ENCODE measurements at regions not wholly inside any gene's neighbourhood (a gene's known extent, or its start where the extent isn't known, plus 50 kb on each side); places are given as distances from the start of the nearest gene placed in this dataset.
"Not testable (repeated sequence)": the region's sequence is repeated elsewhere in the genome, so short reads cannot be mapped to it uniquely, and the experiment has no call there.

DNA sequence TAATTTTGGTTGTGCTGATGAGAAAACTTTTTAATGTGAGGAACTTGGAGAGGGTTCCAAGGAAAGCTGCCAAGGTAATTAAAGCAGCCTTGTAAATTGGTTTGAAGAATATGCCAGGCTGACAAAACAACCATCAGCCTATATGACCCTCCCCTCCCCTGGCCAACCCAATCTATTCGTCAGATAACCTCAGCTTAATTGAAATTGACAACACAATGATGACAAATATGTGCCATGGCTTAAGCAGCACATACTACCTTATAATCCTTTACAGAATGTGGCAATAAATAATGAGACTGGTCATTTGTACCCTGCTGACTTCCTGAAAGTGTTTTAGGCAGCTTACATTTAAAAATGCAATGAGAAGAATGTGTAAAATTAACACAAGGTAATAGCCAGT is 118.2 kb downstream of the EFHB start:
- no peaks in the 10 kb centered on the region for H3K27me3 ChIP-seq (ENCODE audit: insufficient read depth, low read length, poor library complexity, severe bottlenecking)
- no peaks in the 10 kb centered on the region for H3K9me2 ChIP-seq (replicated peaks; ENCODE audit: low read depth, low read length)
- no peaks in the 10 kb centered on the region for H3K79me2 ChIP-seq (ENCODE audit: insufficient read depth, low read length)
- peaks cover 42% of the 10 kb centered on the region for H3K4me1 ChIP-seq (ENCODE audit: insufficient read depth, low read length, poor library complexity, severe bottlenecking)
- no peaks in the 10 kb centered on the region for H4K20me1 ChIP-seq (ENCODE audit: insufficient read depth, low read length, poor library complexity, severe bottlenecking)
- TF ChIP-seq, protein P1, sequence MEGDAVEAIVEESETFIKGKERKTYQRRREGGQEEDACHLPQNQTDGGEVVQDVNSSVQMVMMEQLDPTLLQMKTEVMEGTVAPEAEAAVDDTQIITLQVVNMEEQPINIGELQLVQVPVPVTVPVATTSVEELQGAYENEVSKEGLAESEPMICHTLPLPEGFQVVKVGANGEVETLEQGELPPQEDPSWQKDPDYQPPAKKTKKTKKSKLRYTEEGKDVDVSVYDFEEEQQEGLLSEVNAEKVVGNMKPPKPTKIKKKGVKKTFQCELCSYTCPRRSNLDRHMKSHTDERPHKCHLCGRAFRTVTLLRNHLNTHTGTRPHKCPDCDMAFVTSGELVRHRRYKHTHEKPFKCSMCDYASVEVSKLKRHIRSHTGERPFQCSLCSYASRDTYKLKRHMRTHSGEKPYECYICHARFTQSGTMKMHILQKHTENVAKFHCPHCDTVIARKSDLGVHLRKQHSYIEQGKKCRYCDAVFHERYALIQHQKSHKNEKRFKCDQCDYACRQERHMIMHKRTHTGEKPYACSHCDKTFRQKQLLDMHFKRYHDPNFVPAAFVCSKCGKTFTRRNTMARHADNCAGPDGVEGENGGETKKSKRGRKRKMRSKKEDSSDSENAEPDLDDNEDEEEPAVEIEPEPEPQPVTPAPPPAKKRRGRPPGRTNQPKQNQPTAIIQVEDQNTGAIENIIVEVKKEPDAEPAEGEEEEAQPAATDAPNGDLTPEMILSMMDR (conservative IDR thresholded peaks at IDR 0.05; ENCODE audit: low read length): no peak
- no peak for TF ChIP-seq EZH2phosphoT487 (IDR thresholded peaks at IDR 0.05; ENCODE audit: borderline replicate concordance)
- H3K36me3 ChIP-seq (ENCODE audit: insufficient read depth, low read length): no peaks in the 10 kb centered on the region
- no peak overlapping the region for H3K4me3 ChIP-seq (ENCODE audit: low read length, poor library complexity, severe bottlenecking)
- no peaks in the 10 kb centered on the region for H3F3A ChIP-seq (ENCODE audit: low read depth)
- no peak overlapping the region for H3K4me2 ChIP-seq (ENCODE audit: low read depth, low read length, poor library complexity, severe bottlenecking)
- H3K9me3 ChIP-seq (ENCODE audit: insufficient read depth, low read depth, low read length): no peaks in the 10 kb centered on the region
- H3K9ac ChIP-seq (ENCODE audit: low read depth, low read length, poor library complexity, severe bottlenecking): no peak overlapping the region
- H2AFZ ChIP-seq (ENCODE audit: low read length): no peak overlapping the region

DNA sequence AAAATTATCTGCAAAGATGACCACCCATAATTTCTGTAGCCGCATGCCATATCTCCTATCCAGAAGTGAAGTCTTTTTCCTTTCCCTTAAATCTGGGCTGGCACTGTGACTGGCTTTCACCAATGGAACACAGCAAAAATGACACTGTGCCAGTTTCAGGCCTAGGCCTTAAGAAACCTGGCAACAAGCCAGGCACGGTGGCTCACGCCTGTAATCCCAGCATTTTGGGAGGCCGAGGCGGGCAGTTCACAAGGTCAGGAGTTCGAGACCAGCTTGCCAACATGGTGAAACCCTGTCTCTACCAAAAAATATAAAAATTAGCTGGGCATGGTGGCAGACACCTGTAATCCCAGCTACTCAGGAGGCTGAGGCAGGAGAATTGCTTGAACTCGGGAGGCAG is 120.3 kb downstream of the EFHB start:
- not testable (repeated sequence) for H4K20me1 ChIP-seq (ENCODE audit: insufficient read depth, low read length, poor library complexity, severe bottlenecking); H3K9me2 ChIP-seq (replicated peaks; ENCODE audit: low read depth, low read length); H3K79me2 ChIP-seq (ENCODE audit: insufficient read depth, low read length); H2AFZ ChIP-seq (ENCODE audit: low read length); H3K9me3 ChIP-seq (ENCODE audit: insufficient read depth, low read depth, low read length); H3F3A ChIP-seq (ENCODE audit: low read depth); H3K9ac ChIP-seq (ENCODE audit: low read depth, low read length, poor library complexity, severe bottlenecking); H3K36me3 ChIP-seq (ENCODE audit: insufficient read depth, low read length); H3K27me3 ChIP-seq (ENCODE audit: insufficient read depth, low read length, poor library complexity, severe bottlenecking); H3K4me2 ChIP-seq (ENCODE audit: low read depth, low read length, poor library complexity, severe bottlenecking); H3K4me3 ChIP-seq (ENCODE audit: low read length, poor library complexity, severe bottlenecking)
- H3K4me1 ChIP-seq (ENCODE audit: insufficient read depth, low read length, poor library complexity, severe bottlenecking): peaks cover 53% of the 10 kb centered on the region

DNA sequence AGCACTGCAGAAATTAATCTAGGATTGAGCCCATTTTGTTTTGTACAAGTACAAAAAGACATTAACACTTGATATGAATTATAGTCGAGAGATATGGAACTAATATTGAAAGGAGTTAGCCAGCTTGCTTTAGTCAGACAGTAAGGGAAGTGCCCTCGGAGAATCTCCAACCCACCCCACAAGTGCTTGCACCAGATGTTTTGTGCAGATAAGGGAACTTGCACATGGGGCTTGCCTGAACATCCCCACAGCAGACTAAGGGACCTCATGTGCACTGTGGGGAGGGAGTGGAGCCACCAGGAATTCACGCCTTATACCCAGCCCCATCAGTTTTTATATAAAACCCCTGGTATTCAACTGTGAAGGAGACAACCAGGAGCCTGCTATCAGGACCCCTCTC is 122.3 kb downstream of the EFHB start:
- H2AFZ ChIP-seq (ENCODE audit: low read length): no peak overlapping the region
- H3K4me1 ChIP-seq (ENCODE audit: insufficient read depth, low read length, poor library complexity, severe bottlenecking): peaks cover 49% of the 10 kb centered on the region
- H3K27me3 ChIP-seq (ENCODE audit: insufficient read depth, low read length, poor library complexity, severe bottlenecking): no peaks in the 10 kb centered on the region
- no peaks in the 10 kb centered on the region for H3F3A ChIP-seq (ENCODE audit: low read depth)
- no peaks in the 10 kb centered on the region for H3K9me3 ChIP-seq (ENCODE audit: insufficient read depth, low read depth, low read length)
- no peak for TF ChIP-seq EZH2phosphoT487 (IDR thresholded peaks at IDR 0.05; ENCODE audit: borderline replicate concordance)
- TF ChIP-seq, protein P1 (conservative IDR thresholded peaks at IDR 0.05; ENCODE audit: low read length): no peak
- H4K20me1 ChIP-seq (ENCODE audit: insufficient read depth, low read length, poor library complexity, severe bottlenecking): no peaks in the 10 kb centered on the region
- H3K4me2 ChIP-seq (ENCODE audit: low read depth, low read length, poor library complexity, severe bottlenecking): peak overlapping the region; percentile 59
- H3K9me2 ChIP-seq (replicated peaks; ENCODE audit: low read depth, low read length): no peaks in the 10 kb centered on the region
- peak overlapping the region; percentile 50 for H3K9ac ChIP-seq (ENCODE audit: low read depth, low read length, poor library complexity, severe bottlenecking)
- H3K36me3 ChIP-seq (ENCODE audit: insufficient read depth, low read length): no peaks in the 10 kb centered on the region
- H3K79me2 ChIP-seq (ENCODE audit: insufficient read depth, low read length): no peaks in the 10 kb centered on the region
- H3K4me3 ChIP-seq (ENCODE audit: low read length, poor library complexity, severe bottlenecking): peak overlapping the region; percentile 25

DNA sequence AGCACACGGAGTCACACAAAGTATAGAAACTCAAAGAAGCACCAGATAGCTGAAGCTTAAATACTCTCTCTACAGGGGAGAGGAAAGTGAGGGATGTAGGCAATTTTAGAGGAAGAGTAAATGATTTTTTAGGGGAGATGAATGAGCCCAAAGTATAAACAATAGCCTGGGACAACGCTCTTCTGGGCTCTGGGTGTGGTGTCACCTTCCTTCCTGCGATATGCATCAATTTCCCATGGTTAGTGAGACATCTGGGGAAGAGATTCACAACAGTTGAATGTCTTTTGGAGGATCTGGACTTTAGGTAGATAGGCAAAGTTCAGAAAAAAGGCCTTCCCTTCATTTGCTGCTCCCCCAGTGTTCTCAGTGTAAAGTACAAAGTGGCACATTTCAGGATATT is 125.2 kb downstream of the EFHB start:
- Histone ChIP-seq H4K20me1 (ENCODE audit: insufficient read depth, low read length, poor library complexity, severe bottlenecking) (no peaks in the 10 kb centered on the region), H2AFZ (ENCODE audit: low read length) (no peak overlapping the region), H3K27me3 (ENCODE audit: insufficient read depth, low read length, poor library complexity, severe bottlenecking) (no peaks in the 10 kb centered on the region), H3K79me2 (ENCODE audit: insufficient read depth, low read length) (no peaks in the 10 kb centered on the region), H3F3A (ENCODE audit: low read depth) (no peaks in the 10 kb centered on the region), H3K4me3 (ENCODE audit: low read length, poor library complexity, severe bottlenecking) (no peak overlapping the region), H3K4me2 (ENCODE audit: low read depth, low read length, poor library complexity, severe bottlenecking) (no peak overlapping the region), H3K36me3 (ENCODE audit: insufficient read depth, low read length) (no peaks in the 10 kb centered on the region), H3K9me3 (ENCODE audit: insufficient read depth, low read depth, low read length) (no peaks in the 10 kb centered on the region), H3K4me1 (ENCODE audit: insufficient read depth, low read length, poor library complexity, severe bottlenecking) (peaks cover 37% of the 10 kb centered on the region), H3K9ac (ENCODE audit: low read depth, low read length, poor library complexity, severe bottlenecking) (no peak overlapping the region), H3K9me2 (replicated peaks; ENCODE audit: low read depth, low read length) (no peaks in the 10 kb centered on the region)
- no peak for TF ChIP-seq EZH2phosphoT487 (IDR thresholded peaks at IDR 0.05; ENCODE audit: borderline replicate concordance)
- TF ChIP-seq, protein P1 (conservative IDR thresholded peaks at IDR 0.05; ENCODE audit: low read length): no peak
